ENCODE measurements at regions not wholly inside any gene's neighbourhood (a gene's known extent, or its start where the extent isn't known, plus 50 kb on each side); places are given as distances from the start of the nearest gene placed in this dataset.

DNA sequence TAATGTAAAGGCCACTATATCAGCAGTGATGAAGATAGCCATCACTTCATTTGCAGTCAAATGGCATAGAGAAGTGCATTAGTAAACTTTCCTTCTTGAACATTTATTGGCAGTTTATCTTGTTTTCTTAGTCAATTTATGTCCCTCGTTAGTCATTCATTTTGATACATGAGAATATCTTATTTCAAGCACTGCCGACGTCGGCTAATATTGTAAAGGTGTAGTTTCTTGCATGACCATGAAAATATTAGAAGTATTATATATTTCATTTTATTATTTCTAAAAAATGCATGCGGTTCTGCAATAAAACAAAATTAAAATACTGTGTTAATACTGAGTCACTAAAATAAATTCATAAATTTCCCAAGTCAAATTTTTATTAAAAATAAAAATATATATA, 751.6 kb upstream of the ROBO1 start:
- Histone ChIP-seq H4K20me1 (ENCODE audit: insufficient read depth, low read length) (no peaks in the 10 kb centered on the region), H3K9me2 (ENCODE audit: insufficient read depth, low read length) (no peaks in the 10 kb centered on the region), H3K79me2 (ENCODE audit: insufficient read depth, low read depth, low read length) (no peaks in the 10 kb centered on the region), H3K9me3 (ENCODE audit: low read length) (no peaks in the 10 kb centered on the region), H3K36me3 (ENCODE audit: insufficient read depth, low read length) (no peaks in the 10 kb centered on the region), H2AFZ (ENCODE audit: low read length) (no peak overlapping the region), H3K4me3 (ENCODE audit: low read depth, low read length, poor library complexity, severe bottlenecking) (no peak overlapping the region), H3K4me2 (ENCODE audit: low read length) (no peak overlapping the region), H3K4me1 (ENCODE audit: insufficient read depth, low read length, poor library complexity, severe bottlenecking) (no peaks in the 10 kb centered on the region), H3K27ac (ENCODE audit: low read depth, low read length, poor library complexity, severe bottlenecking) (no peak overlapping the region)
- intact Hi-C loops (cut with micrococcal nuclease; ENCODE audit: unreplicated experiment), result no loop called here
- DNase-seq (ENCODE audit: low spot score), result no peak
- POLR2A ChIA-PET, result no interaction called here
- no peak for TF ChIP-seq EZH2phosphoT487 (IDR thresholded peaks at IDR 0.05; ENCODE audit: borderline replicate concordance, low read depth, low read length)
- TF ChIP-seq, protein P1, sequence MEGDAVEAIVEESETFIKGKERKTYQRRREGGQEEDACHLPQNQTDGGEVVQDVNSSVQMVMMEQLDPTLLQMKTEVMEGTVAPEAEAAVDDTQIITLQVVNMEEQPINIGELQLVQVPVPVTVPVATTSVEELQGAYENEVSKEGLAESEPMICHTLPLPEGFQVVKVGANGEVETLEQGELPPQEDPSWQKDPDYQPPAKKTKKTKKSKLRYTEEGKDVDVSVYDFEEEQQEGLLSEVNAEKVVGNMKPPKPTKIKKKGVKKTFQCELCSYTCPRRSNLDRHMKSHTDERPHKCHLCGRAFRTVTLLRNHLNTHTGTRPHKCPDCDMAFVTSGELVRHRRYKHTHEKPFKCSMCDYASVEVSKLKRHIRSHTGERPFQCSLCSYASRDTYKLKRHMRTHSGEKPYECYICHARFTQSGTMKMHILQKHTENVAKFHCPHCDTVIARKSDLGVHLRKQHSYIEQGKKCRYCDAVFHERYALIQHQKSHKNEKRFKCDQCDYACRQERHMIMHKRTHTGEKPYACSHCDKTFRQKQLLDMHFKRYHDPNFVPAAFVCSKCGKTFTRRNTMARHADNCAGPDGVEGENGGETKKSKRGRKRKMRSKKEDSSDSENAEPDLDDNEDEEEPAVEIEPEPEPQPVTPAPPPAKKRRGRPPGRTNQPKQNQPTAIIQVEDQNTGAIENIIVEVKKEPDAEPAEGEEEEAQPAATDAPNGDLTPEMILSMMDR (conservative IDR thresholded peaks at IDR 0.05; ENCODE audit: low read length), result no peak
- CTCF ChIA-PET (ENCODE audit: unreplicated experiment), result no interaction called here
- BruUV-seq (replicated peaks), result no TSS peak

DNA sequence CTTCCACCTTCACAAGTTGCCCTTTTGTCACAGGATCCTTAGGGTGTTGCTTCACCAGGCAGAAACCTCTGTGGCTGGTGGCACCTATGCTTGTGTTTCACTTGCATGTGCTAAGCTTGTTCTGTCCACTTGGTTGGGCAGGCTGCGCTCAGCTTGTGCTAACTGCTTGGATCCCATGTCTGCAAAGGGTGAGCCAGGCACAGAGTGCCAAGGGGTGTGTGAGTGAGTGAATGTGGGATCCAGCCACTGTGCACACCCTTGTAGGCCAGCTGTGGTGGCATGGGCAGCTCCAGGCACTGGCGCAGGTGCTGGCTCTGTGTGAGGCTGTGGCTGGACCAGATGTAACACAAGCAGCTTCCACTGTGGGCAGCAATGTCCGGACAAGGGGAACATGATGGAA, 728.7 kb upstream of the ROBO1 start:
- H3K4me3 ChIP-seq (ENCODE audit: low read depth, low read length, poor library complexity, severe bottlenecking), result no peak overlapping the region
- no peaks in the 10 kb centered on the region for H3K79me2 ChIP-seq (ENCODE audit: insufficient read depth, low read depth, low read length)
- no peak overlapping the region for H2AFZ ChIP-seq (ENCODE audit: low read length)
- BruUV-seq (replicated peaks), result no TSS peak
- H3K9me3 ChIP-seq (ENCODE audit: low read length), result no peaks in the 10 kb centered on the region
- no peak overlapping the region for H3K4me2 ChIP-seq (ENCODE audit: low read length)
- POLR2A ChIA-PET, result no interaction called here
- no peaks in the 10 kb centered on the region for H3K4me1 ChIP-seq (ENCODE audit: insufficient read depth, low read length, poor library complexity, severe bottlenecking)
- CTCF ChIA-PET (ENCODE audit: unreplicated experiment), result no interaction called here
- intact Hi-C loops (cut with micrococcal nuclease; ENCODE audit: unreplicated experiment), result no loop called here
- H3K27ac ChIP-seq (ENCODE audit: low read depth, low read length, poor library complexity, severe bottlenecking), result no peak overlapping the region
- H3K36me3 ChIP-seq (ENCODE audit: insufficient read depth, low read length), result no peaks in the 10 kb centered on the region
- H3K9me2 ChIP-seq (ENCODE audit: insufficient read depth, low read length), result no peaks in the 10 kb centered on the region
- TF ChIP-seq, protein P1 (conservative IDR thresholded peaks at IDR 0.05; ENCODE audit: low read length), result no peak
- no peak for TF ChIP-seq EZH2phosphoT487 (IDR thresholded peaks at IDR 0.05; ENCODE audit: borderline replicate concordance, low read depth, low read length)
- DNase-seq (ENCODE audit: low spot score), result no peak
- no peaks in the 10 kb centered on the region for H4K20me1 ChIP-seq (ENCODE audit: insufficient read depth, low read length)

DNA sequence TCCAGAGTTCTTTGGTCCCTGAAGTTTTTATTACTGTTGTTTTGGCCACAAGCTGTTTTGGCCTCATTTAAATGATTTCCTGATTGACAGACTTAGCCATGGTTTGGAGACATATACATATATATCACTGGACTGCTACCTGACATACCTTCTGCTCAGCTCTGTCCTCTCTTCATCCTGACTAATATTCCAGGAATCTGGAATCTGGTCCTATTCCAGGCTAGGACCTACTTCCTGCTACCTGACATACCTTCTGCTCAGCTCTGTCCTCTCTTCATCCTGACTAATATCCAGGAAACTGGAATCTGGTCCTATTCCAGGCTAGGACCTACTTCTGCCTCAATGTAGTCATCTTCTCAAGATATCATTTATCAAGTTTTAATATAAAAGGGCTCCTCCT, 724.4 kb upstream of the ROBO1 start:
- Histone ChIP-seq H4K20me1 (ENCODE audit: insufficient read depth, low read length) (no peaks in the 10 kb centered on the region), H3K27ac (ENCODE audit: low read depth, low read length, poor library complexity, severe bottlenecking) (no peak overlapping the region), H3K9me3 (ENCODE audit: low read length) (no peaks in the 10 kb centered on the region), H3K4me2 (ENCODE audit: low read length) (no peak overlapping the region), H3K36me3 (ENCODE audit: insufficient read depth, low read length) (no peaks in the 10 kb centered on the region), H2AFZ (ENCODE audit: low read length) (no peak overlapping the region), H3K9me2 (ENCODE audit: insufficient read depth, low read length) (no peaks in the 10 kb centered on the region), H3K79me2 (ENCODE audit: insufficient read depth, low read depth, low read length) (no peaks in the 10 kb centered on the region), H3K4me3 (ENCODE audit: low read depth, low read length, poor library complexity, severe bottlenecking) (no peak overlapping the region), H3K4me1 (ENCODE audit: insufficient read depth, low read length, poor library complexity, severe bottlenecking) (no peaks in the 10 kb centered on the region)
- ChIA-PET POLR2A (interaction anchor here (0.9 kb wide), 1 partner anchor 38 kb away, joined by 3 read pairs; no protein-coding TSS in a partner anchor), CTCF (ENCODE audit: unreplicated experiment) (no interaction called here)
- DNase-seq (ENCODE audit: low spot score), result no peak
- no peak for TF ChIP-seq EZH2phosphoT487 (IDR thresholded peaks at IDR 0.05; ENCODE audit: borderline replicate concordance, low read depth, low read length)
- TF ChIP-seq, protein P1 (conservative IDR thresholded peaks at IDR 0.05; ENCODE audit: low read length), result no peak
- BruUV-seq (replicated peaks), result no TSS peak
- intact Hi-C loops (cut with micrococcal nuclease; ENCODE audit: unreplicated experiment), result no loop called here
